ENCODE measurements at regions not wholly inside any gene's neighbourhood (a gene's known extent, or its start where the extent isn't known, plus 50 kb on each side); places are given as distances from the start of the nearest gene placed in this dataset.

DNA sequence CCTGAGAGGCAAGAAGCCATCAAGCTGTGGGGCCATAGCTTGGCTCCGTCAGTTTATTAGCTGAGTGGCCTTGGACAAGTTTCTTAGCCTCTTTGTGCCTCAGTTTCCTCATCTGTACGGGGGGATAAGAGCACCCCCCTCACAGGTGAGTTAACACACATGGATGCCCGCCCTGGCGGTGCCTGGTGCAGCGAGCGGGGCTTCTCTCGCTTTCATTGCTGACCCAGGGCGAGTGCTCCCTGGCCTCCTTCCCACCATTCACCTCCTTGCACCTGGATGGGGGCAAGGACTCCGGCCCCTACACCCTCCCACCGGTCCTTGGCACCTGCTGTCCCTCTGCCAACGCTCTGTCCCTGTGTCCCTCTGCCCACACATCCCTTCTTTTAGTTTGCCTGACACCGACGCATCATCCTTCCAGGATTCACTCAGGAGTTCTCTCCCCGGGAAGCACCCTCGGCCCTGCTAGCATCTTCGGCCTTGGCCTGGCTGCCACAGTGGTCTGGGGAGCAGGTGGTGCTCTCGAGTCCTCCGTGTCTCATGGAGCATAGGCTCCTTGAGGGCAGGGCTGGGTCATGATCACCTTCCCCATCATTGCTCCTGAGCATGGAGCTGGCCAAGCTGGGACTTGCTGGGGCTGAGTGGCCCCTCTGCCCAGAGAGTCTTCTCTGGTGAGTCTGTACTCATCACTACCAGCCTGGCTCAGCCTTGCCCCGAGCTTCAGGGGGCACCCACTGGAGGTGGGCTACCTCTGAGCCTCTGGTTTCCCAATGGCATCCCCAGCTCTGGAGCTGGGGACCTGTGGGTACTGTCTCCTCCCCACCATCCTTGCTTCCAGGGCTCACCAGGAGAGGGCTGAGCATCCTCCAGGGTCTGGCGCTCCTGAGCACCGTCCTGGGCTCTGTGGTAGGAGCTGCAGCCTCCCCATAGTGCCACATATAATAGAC lies 53.8 kb upstream of the SORCS2 start:
- TF ChIP-seq CTCF (IDR thresholded peaks at IDR 0.05; ENCODE audit: low read length) (no peak), EZH2 (optimal IDR thresholded peaks at IDR 0.05; ENCODE audit: low read depth, low read length) (no peak), EZH2phosphoT487 (IDR thresholded peaks at IDR 0.05; ENCODE audit: low read length) (no peak)
